K562 (cell line): ENCODE measurements at regions not wholly inside any gene's neighbourhood (a gene's known extent, or its start where the extent isn't known, plus 50 kb on each side); places are given as distances from the start of the nearest gene placed in this dataset.

Experiments
- ATAC-seq: fragments of 200-7000 bp; cut with Tn5 transposase; 3 replicates; pipeline ENCODE4 v1.9.1; 2020; ENCODE audit warnings: moderate library complexity
- BruUV-seq: library from RNA; stranded (reverse); fragments of 400-500 nt; replicated peaks from 2 replicates; lab custom pipeline; 2021; lab: Mats Ljungman, UMichigan
- CTCF ChIA-PET: fragments of 300-600 bp; formaldehyde crosslinking; extraction: SDS; loops from one replicate; lab custom pipeline; 2021; ENCODE audit warnings: low intra/inter-chr PET ratio; lab: Yijun Ruan, JAX
- POLR2A ChIA-PET: fragments of 300-600, 350-650 bp; sonication (Branson Sonifier 250); formaldehyde crosslinking; extraction: SDS; loops from one replicate; lab custom pipeline; 2021; ENCODE audit warnings: antibody characterized with exemption, inconsistent platforms; lab: Yijun Ruan, JAX
- DNase-seq, 4 experiments: peaks; one replicate each; pipeline versions ENCODE4 v3.0.0 to v3.0.0-alpha.2; 2011 to 2018; ENCODE audit warnings: low spot score in 3 of 4, mixed read lengths in 3 of 4; ENCODE audit errors: extremely low read depth in 1 of 4
- FAIRE-seq: peaks from 2 replicates; lab custom pipeline; 2011; peaks lifted over from hg19 to GRCh38; lab: Jason Lieb, UNC
- H2AFZ ChIP-seq: 2 replicates; pipeline ENCODE4 v1.6.0; 2011; ENCODE audit warnings: low read depth, low read length, control low read depth, inconsistent platforms
- H3K27ac ChIP-seq: fragments of 200-600 bp; 3 replicates; pipeline ENCODE4 v1.8.0; 2011; ENCODE audit warnings: low read depth, mild to moderate bottlenecking, control low read depth, inconsistent platforms, low read length, moderate library complexity, mixed read lengths; ENCODE audit errors: extremely low read depth
- H3K27me3 ChIP-seq, 2 experiments: fragments of 300-600 bp in 1 of 2; 2 replicates in 1 of 2; 3 replicates in 1 of 2; pipeline versions ENCODE4 v1.6.0 to v1.8.0; 2011; ENCODE audit warnings: inconsistent platforms in 2 of 2, low read length in 2 of 2, mild to moderate bottlenecking in 1 of 2, mixed read lengths in 1 of 2, moderate library complexity in 1 of 2; ENCODE audit not compliant: control insufficient read depth in 2 of 2, insufficient read depth in 2 of 2
- H3K36me3 ChIP-seq: fragments of 300-600 bp; 3 replicates; pipeline ENCODE4 v1.8.0; 2011; ENCODE audit warnings: mild to moderate bottlenecking, low read length, inconsistent platforms; ENCODE audit not compliant: control insufficient read depth, insufficient read depth
- H3K4me1 ChIP-seq, 2 experiments: fragments of 200-600 bp in 1 of 2; replicated peaks in 1 of 2; 2 replicates in 1 of 2; 3 replicates in 1 of 2; pipeline versions ENCODE4 v1.5.1 to v1.8.0; 2011; ENCODE audit warnings: inconsistent platforms in 2 of 2, low read length in 2 of 2, mild to moderate bottlenecking in 1 of 2, mixed read lengths in 1 of 2, moderate library complexity in 1 of 2; ENCODE audit not compliant: control insufficient read depth in 2 of 2, insufficient read depth in 2 of 2
- H3K4me2 ChIP-seq: 2 replicates; pipeline ENCODE4 v1.6.1; 2011; ENCODE audit warnings: low read length, control low read depth, inconsistent platforms, mixed read lengths; ENCODE audit not compliant: insufficient read depth
- H3K4me3 ChIP-seq: fragments of 200-600 bp; sonication (generic), shearing (Covaris generic); 2 replicates; pipeline ENCODE4 v1.5.1; 2016; ENCODE audit warnings: control low read depth, inconsistent platforms
- H3K79me2 ChIP-seq: fragments of 200-600 bp; 3 replicates; pipeline ENCODE4 v1.8.0; 2011; ENCODE audit warnings: low read length, inconsistent platforms; ENCODE audit not compliant: control insufficient read depth, insufficient read depth
- H3K9ac ChIP-seq, 2 experiments: 2 replicates each; pipeline versions ENCODE4 v1.6.0 to v1.6.1; 2011; ENCODE audit warnings: low read depth in 2 of 2, low read length in 2 of 2, control low read depth in 1 of 2, inconsistent platforms in 1 of 2, mild to moderate bottlenecking in 1 of 2, mixed read lengths in 1 of 2; ENCODE audit not compliant: insufficient read depth in 1 of 2
- H3K9me1 ChIP-seq: one replicate; pipeline ENCODE4 v1.6.0; 2011; ENCODE audit warnings: inconsistent platforms, mild to moderate bottlenecking, low read length, moderate library complexity; ENCODE audit not compliant: control insufficient read depth, insufficient read depth
- H3K9me3 ChIP-seq: replicated peaks from 2 replicates; pipeline ENCODE4 v1.5.1; 2011; ENCODE audit warnings: low read depth, low read length, inconsistent platforms; ENCODE audit not compliant: control insufficient read depth, insufficient read depth
- H4K20me1 ChIP-seq: replicated peaks from 2 replicates; pipeline ENCODE4 v1.6.1; 2011; ENCODE audit warnings: low read length, inconsistent platforms, mixed read lengths; ENCODE audit not compliant: control insufficient read depth, insufficient read depth
- HDAC2 ChIP-seq: fragments of 450-650 bp; IDR thresholded peaks from 2 replicates; pipeline ENCODE4 v1.6.1; 2016; ENCODE audit warnings: mild to moderate bottlenecking
- KDM2B ChIP-seq: fragments of 250-450 bp; sonication (Bioruptor Pico); IDR thresholded peaks from 2 replicates; pipeline ENCODE4 v1.8.0; 2021; ENCODE audit warnings: mild to moderate bottlenecking, moderate library complexity
- TGIF2 ChIP-seq: sonication (generic); formaldehyde crosslinking; IDR thresholded peaks from 2 replicates; pipeline ENCODE4 v1.8.1; 2022; ENCODE audit warnings: mild to moderate bottlenecking, missing genetic modification reagents, moderate library complexity
- ZNF124 ChIP-seq: sonication (generic); formaldehyde crosslinking; IDR thresholded peaks from 2 replicates; pipeline ENCODE4 v1.8.1; 2022; ENCODE audit warnings: missing genetic modification reagents
- ZNF407 ChIP-seq: fragments of 450-650 bp; IDR thresholded peaks from 2 replicates; pipeline ENCODE4 v1.6.1; 2016; ENCODE audit warnings: low read depth
- WGBS: fragments of 100-300 bp; shearing (Covaris generic); methylation state at CpG from one replicate; pipeline ENCODE4 v1.1.6; 2016; ENCODE audit warnings: low coverage, mixed read lengths; ENCODE audit not compliant: insufficient coverage; ENCODE audit errors: missing lambda C conversion rate; 5-methylcytosine and 5-hydroxymethylcytosine counted together
- in situ Hi-C: fragments of 300-500 bp; cut with MboI; formaldehyde crosslinking; loops from 4 replicates; pipeline ENCODE4 v1.15.0; 2018; ENCODE audit warnings: inconsistent platforms, mixed read lengths
- intact Hi-C: fragments of 100-400 bp; cut with micrococcal nuclease; formaldehyde crosslinking; loops from 2 replicates; pipeline ENCODE4 v1.14.2; 2022
- TF ChIP-seq, protein P1 (sequence below), 3 experiments: fragments of 200-800 bp in 1 of 3; sonication (Bioruptor generic) in 1 of 3; sonication (generic) in 1 of 3; formaldehyde crosslinking in 1 of 3; IDR thresholded peaks; 2 replicates each; pipeline versions ENCODE4 v1.6.1 to v1.8.0; 2016 to 2022; ENCODE audit warnings: mild to moderate bottlenecking in 2 of 3, missing compliant biosample characterization in 2 of 3, missing genetic modification characterization in 2 of 3, missing genetic modification reagents in 1 of 3
- TF ChIP-seq, protein P2 (sequence below): fragments of 250-450 bp; sonication (Bioruptor Pico); IDR thresholded peaks from 2 replicates; pipeline ENCODE4 v1.8.0; 2021; ENCODE audit warnings: borderline replicate concordance, mild to moderate bottlenecking, moderate library complexity; ENCODE audit not compliant: poor library complexity, severe bottlenecking

DNA sequence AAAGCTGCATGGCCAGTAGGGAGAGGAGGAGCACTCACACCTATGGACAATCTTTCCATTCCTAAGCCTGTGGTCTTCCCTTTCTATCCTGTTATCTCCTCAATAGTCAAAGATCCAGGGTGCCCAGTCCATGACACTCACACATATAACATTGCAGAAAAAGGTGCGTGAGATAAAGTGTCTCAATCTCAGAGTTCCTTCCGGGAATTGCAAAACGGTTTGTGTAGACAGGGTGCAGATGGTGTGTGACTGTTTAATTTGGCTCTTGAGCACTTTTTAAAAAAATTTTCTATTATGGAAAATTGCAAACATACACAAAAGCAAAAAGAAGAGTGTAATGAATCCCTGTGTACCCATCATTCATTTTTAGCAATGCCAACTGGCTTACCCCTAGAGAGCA lies 1493.6 kb downstream of the AACS start:
- H3K4me3 ChIP-seq, result no peak overlapping the region
- BruUV-seq, result no TSS peak
- TF ChIP-seq ZNF124 (CRISPR knock-in tag) (no peak), TGIF2 (CRISPR knock-in tag) (no peak), HDAC2 (no peak), ZNF407 (no peak), KDM2B (CRISPR knock-in tag) (no peak)
- TF ChIP-seq, protein P1, sequence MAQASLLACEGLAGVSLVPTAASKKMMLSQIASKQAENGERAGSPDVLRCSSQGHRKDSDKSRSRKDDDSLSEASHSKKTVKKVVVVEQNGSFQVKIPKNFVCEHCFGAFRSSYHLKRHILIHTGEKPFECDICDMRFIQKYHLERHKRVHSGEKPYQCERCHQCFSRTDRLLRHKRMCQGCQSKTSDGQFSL (CRISPR knock-in tag; IDR thresholded peaks at IDR 0.05), result no peak
- TF ChIP-seq, protein P1 (tag; IDR thresholded peaks at IDR 0.05), result no peak
- TF ChIP-seq, protein P2, sequence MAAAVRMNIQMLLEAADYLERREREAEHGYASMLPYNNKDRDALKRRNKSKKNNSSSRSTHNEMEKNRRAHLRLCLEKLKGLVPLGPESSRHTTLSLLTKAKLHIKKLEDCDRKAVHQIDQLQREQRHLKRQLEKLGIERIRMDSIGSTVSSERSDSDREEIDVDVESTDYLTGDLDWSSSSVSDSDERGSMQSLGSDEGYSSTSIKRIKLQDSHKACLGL, result no peak
- ChIA-PET POLR2A (no interaction called here), CTCF (no interaction called here)
- no peak for DNase-seq
- no peaks in the 10 kb centered on the region for H3K79me2 ChIP-seq
- H2AFZ ChIP-seq, result no peak overlapping the region
- H3K4me1 ChIP-seq, result no peaks in the 10 kb centered on the region
- H3K27ac ChIP-seq, result no peak overlapping the region
- H3K9me1 ChIP-seq, result no peaks in the 10 kb centered on the region
- H3K9ac ChIP-seq, result no peak overlapping the region
- intact Hi-C loops, result no loop called here
- in situ Hi-C loops, result no loop called here
- ATAC-seq, result no peak
- H3K27me3 ChIP-seq, result no peaks in the 10 kb centered on the region
- WGBS, result 0% methylated on average over 3 of the region's 3 CpGs
- no peak overlapping the region for H3K4me2 ChIP-seq
- FAIRE-seq, result no peak
- no peaks in the 10 kb centered on the region for H4K20me1 ChIP-seq
- H3K36me3 ChIP-seq, result no peaks in the 10 kb centered on the region
- no peaks in the 10 kb centered on the region for H3K9me3 ChIP-seq
